ENCODE measurements at regions not wholly inside any gene's neighbourhood (a gene's known extent, or its start where the extent isn't known, plus 50 kb on each side); places are given as distances from the start of the nearest gene placed in this dataset.

GRCh38 chr14:34350903-34351302, 111.1 kb downstream of the SPTSSA start:
- DNase-seq (ENCODE audit: low read depth in 1 of 2, low spot score in 1 of 2): no peak

DNA sequence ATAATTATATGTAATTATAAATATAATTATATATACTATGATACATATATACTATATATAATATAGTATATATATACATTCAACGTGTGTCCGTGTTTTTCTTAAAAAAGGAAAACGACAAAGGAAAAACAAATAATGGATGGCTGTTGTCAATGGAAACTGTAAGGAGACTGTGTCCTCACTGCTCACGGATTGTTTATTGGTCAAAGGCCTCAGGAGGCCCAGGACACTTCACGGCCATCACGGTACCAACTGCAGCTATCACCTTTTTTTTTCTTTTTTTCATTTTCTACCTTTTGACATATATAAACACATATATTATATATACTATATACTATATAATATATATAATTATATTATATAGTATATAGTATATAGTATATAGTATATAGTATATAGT, 113.4 kb downstream of the SPTSSA start:
- DNase-seq (ENCODE audit: low read depth in 1 of 2, low spot score in 1 of 2): no peak

DNA sequence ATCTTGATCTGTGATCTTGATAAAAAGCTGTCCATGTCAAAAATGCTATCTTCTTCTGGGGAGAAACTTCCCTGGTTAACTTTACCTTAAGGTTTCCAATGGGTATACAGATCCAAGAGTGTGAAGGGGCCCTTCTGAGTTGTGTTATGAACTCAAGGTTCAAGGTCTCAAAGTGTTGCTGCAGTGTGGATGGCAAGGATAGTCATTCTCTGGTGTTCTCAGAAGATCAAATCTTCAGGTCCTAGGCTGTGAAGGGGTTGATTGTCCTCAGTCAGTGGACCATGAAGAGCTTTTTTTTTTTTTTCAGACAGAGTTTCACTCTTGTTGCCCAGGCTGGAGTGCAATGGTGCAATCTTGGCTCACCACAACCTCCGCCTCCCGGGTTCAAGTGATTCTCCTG, 114.4 kb downstream of the SPTSSA start:
- DNase-seq (ENCODE audit: low read depth in 1 of 2, low spot score in 1 of 2): no peak

DNA sequence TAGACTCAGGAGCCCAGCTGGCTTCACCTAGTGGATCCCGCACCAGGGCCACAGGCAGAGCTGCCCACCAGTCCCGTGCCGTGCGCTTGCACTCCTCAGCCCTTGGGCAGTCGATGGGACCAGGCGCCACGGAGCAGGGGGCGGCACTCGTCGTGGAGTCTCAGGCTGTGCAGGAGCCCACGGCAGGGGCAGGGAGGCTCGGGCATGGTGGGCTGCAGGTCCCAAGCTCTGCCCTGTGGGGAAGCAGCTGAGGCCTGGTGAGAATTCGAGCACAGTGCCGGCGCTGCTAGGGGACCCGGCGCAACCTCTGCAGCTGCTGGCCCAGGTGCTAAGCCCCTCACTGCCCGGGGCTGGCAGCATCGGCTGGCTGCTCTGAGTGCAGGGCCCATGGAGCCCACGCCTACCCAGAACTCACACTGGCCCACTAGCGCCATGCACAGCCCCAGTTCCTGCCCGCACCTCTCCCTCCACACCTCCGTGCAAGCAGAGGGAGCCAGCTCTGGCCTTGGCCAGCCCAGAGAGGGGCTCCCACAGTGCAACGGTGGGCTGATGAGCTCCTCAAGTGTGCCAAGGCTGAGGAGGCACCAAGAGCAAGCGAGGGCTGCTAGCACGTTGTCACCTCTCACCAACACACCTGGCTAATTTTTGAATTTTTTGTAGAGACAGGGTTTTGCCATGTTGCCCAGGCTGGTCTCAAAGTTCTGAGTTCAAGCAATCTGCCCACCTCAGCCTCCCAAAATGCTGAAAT, 116.1 kb downstream of the SPTSSA start:
- DNase-seq (ENCODE audit: low read depth in 1 of 2, low spot score in 1 of 2): no peak

DNA sequence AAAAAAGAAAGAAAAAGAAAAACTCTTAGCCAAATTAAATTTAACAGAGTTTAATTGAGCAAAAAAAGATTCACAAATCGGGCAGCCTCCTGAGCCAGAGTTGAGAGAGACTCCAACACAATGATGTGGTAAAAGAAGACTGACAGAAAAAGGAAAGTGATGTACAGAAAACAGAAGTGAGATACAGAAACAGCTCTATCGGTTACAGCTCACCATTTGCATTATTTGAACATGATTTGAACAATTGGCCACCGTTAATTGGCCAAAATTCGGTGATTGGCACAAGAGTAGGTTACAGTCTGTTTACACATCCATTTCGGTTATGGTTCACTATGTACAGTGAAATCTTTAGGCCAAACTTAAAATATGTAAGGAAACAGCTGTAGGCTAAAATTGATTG, 117.7 kb downstream of the SPTSSA start:
- no peak for DNase-seq (ENCODE audit: low read depth in 1 of 2, low spot score in 1 of 2)

DNA sequence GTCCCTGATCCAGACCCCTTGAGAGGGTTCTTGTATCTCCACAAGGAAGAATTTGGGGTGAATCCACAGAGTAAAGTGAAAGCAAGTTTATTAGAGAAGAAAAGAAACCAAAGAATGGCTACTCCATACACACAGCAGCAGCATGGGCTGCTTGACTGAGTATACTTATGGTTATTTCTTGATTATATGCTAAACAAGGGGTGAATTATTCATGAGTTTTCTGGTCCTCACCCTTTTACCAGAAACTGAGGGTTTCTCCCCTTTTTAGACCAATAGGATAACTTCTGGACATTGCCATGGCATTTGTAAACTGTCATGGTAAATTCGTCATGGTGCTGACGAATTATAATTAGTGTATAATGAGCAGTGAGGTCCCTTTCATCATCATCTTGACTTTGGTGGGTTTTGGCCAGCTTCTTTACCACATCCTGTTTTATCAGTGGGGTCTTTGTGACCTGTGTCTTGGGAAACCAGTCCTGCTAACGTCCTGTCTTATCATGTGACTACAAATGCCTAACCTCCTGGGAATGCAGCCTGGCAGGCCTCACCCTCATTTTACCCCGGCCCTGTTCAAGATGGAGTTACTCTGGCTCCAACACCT, 121.9 kb downstream of the SPTSSA start:
- no peak for DNase-seq (ENCODE audit: low read depth in 1 of 2, low spot score in 1 of 2)

- no peak for DNase-seq (ENCODE audit: low read depth in 1 of 2, low spot score in 1 of 2)
Observed at GRCh38 chr14:34338056-34338455, 124.0 kb downstream of the SPTSSA start.

DNA sequence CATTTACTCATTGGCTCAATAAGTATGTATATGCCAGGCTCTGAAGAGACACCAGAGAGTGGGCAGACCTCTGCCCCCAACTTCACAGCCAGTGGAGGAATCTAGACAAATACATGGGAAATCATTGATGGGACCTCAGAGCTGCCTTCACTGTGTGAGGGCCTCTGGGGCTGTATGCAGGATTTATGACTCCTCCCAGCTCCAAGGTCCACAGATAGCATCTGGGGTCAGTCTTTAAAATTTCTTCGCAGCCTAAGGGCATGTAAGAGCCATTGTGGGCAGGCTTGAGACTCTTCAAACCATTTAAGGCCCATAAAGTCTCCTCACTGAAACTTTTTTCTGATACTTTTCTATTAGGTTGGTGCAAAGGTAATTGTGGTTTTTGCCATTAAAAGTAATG, 125.5 kb downstream of the SPTSSA start:
- no peak for DNase-seq (ENCODE audit: low read depth in 1 of 2, low spot score in 1 of 2)

DNA sequence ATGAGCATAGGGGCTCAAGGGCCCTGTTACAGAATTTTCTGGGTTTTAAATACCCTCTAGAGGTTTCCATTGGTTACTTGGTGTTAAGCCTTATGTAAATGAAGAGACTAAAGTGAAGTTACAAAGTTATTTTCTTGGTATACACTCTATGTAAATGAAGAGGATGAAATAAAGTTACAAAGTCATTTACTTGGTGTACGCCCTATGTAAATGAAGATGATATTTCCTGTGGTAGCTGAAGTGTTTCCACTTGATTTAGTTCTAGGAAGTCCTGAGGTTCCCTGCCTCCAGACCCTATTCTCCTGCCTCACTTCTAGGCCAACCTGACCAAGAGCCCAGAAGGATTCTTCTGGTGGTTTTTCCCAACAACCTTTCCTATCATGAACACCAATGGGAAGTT, 126.1 kb downstream of the SPTSSA start:
- DNase-seq (ENCODE audit: low read depth in 1 of 2, low spot score in 1 of 2): no peak

DNA sequence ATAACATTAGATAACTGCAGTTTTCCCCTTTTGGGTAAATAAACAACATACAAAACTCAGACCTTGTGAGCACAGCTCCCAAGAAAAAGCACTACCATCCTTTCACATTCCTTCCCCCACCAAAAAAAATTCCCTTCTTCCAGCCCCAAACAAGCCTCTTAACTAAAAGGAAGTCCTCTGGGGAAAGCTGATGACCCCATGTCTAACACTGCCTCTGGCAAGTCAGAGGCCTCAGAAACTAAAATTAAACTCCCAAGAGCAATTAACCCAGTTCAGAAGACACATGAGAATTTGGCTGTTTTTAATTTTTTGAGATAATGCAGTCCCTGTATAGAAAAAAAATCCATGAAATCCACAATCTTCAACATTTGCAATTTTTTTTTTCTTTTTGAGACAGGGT, 127.7 kb downstream of the SPTSSA start:
- no peak for DNase-seq (ENCODE audit: low read depth in 1 of 2, low spot score in 1 of 2)

- peak; percentile 24 to 40 for DNase-seq (ENCODE audit: low read depth in 1 of 2, low spot score in 1 of 2)
Observed at GRCh38 chr14:34331728-34332623, 130.1 kb downstream of the SPTSSA start.

GRCh38 chr14:34330846-34331245, 131.2 kb downstream of the SPTSSA start:
- no peak for DNase-seq (ENCODE audit: low read depth in 1 of 2, low spot score in 1 of 2)

DNA sequence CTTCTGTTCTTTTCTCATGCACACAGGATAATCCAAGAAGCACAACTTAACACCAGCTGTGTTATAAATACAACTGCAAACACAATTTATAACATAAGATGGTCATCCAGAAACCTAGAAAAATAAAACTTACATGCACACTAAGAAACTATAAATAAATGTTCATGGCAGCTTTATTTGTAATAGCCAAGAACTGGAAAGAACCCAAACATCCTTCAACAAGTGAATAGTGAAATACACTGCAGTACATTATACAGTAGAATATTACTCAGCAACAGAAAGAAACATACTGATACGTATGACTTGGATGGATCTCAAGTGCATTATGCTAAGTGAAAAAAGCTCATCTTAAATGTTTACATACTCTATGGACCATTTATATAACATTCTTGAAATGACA, 132.7 kb downstream of the SPTSSA start:
- DNase-seq (ENCODE audit: low read depth in 1 of 2, low spot score in 1 of 2): no peak

DNA sequence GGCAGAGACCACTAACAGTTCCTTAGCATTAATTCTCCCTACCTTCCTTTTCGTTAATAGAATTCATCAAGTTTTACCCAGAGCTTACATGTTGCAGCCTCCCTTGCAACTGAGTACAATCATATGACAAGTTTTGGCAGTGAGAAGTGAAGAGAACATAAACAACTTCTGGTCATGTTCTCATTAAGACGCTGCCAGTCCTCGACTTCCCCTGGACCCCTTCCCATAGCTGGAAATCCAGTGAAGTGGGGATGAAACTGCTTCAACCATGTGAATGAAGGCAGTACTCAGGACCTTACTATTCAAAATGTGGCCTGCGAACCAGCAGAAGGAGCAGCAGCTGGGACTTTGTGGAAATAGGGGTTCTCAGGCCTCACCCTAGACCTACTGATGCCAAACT, 133.9 kb downstream of the SPTSSA start:
- no peak for DNase-seq (ENCODE audit: low read depth in 1 of 2, low spot score in 1 of 2)

GRCh38 chr14:34325493-34325892, 136.5 kb downstream of the SPTSSA start:
- no peak for DNase-seq (ENCODE audit: low read depth in 1 of 2, low spot score in 1 of 2)

DNA sequence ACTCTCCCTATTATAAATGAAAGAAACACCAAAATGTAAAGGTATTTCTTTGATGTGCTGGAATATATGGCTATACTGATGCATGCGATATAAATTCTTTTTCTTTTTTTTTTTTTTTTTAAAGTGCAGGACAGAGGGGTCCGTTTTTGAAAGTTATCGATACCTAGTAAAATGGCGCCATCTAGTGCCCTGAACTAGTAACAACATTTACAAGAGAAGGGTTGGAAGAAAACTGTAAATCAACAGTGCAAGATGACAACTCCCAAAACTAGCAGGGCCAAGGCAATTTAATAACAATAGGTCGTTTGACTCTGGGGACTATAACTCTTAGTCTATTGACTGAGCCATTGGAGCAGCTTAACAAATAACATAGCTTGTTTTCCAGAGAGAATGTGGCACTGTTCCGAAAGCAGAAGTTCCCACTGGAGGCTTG, 137.7 kb downstream of the SPTSSA start:
- no peak for DNase-seq (ENCODE audit: low read depth in 1 of 2, low spot score in 1 of 2)

- peak; percentile 50 to 59 for DNase-seq (ENCODE audit: low read depth in 1 of 2, low spot score in 1 of 2)
Observed at GRCh38 chr14:34322940-34323418, 139.1 kb downstream of the SPTSSA start.

DNA sequence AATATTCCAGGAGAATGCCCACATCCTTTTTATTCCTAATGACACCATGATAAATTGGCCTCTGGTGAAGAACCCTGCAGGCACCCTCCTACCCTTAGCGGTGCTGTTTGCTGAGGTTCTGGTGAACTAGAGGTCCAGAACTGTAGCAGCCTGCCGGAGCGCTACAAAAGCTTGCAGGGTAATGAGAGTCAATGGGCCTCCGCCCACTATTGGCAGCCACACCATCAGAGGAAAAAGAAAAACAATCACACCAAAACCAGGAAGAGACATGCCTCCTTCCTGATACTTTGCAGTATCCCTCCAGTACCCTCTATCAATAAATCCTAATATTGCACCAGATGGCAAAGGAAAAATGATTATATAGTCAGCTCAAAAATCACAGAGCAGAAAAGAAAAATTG, 142.9 kb downstream of the SPTSSA start:
- DNase-seq (ENCODE audit: low read depth in 1 of 2, low spot score in 1 of 2): no peak

GRCh38 chr14:34318014-34318413, 144.0 kb downstream of the SPTSSA start:
- no peak for DNase-seq (ENCODE audit: low read depth in 1 of 2, low spot score in 1 of 2)

DNA sequence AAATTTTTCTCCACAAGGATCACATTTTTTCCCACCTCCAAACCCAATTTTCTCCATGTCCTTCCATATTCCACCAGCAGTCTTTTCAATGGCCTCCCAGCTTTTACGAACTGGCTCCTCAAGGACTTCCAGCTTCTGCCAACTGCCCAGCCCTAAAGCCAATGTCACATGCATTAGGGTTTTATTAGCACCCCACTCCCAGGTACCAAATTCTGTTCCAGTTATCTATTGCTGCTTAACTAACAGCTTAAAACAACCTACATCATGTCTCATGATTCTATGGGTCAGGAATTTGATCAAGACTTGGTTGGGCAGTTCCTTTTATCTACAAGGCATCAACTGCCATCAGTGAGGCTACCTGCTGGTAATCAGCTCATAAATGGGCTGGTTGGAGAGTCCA, 151.3 kb downstream of the SPTSSA start:
- DNase-seq (ENCODE audit: low read depth in 1 of 2, low spot score in 1 of 2): no peak

DNA sequence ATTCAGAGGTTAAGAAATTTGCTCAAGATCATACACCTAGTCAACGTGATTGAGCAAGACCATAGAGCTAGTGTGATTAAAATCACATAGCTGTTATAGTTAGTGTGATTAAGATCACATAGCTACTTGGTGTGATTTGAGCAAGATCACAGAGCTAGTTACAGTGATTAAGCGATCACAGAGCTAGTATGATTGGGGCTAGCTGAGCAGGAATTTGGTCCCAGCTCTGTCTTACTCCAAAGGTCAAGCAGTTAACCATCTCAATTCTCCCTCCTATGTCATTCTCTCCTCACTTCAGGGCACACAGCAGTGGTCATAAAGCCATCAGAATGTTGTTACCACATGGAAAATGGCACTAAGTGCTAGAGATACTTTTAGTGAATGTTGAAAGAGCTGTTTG, 158.2 kb downstream of the SPTSSA start:
- no peak for DNase-seq (ENCODE audit: low read depth in 1 of 2, low spot score in 1 of 2)

DNA sequence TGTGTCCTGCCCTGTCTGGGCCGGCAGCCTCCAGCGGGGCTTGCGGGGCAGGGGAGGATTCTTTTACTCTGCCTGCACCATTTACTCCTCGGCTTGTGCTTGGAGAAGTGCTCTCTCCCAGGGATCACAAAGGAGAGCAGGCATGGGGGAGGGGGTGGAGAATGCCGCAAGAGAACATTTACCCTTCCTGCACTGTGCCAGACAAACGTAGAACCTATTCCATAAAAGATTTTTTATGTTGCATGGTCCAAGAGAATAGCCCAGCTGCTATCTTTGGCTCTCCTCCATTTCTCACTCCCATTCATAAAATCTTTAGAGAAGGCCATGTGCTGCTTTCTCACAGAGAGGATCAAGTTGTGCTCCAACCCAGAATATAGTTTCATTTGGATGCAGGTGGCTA, 159.4 kb downstream of the SPTSSA start:
- no peak for DNase-seq (ENCODE audit: low read depth in 1 of 2, low spot score in 1 of 2)
